ENCODE measurements at regions not wholly inside any gene's neighbourhood (a gene's known extent, or its start where the extent isn't known, plus 50 kb on each side); places are given as distances from the start of the nearest gene placed in this dataset.
"Not testable (repeated sequence)": the region's sequence is repeated elsewhere in the genome, so short reads cannot be mapped to it uniquely, and the experiment has no call there.

DNA sequence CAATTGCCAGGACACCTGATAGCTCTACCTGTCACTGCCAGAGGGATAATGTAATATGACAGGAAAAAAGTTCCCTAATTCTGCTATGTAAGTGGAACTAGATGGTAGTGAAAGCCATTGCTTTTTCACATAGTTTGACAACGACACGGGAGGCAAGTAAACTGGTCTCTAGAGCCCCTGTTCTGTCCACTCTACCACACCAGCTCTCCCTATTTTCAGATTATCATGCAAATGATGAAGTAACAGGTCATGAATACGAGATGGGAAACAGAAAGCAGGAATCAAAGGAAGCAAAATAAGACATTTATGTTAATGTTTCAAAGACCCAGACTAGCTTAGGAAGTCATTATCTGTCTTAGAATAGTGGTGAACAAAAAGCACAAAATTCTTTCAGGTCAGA lies 56.2 kb downstream of the TAF11L14 start:
- no peak for DNase-seq

GRCh38 chr5:17691762-17692161 lies 57.5 kb downstream of the TAF11L14 start:
- DNase-seq = no peak

DNA sequence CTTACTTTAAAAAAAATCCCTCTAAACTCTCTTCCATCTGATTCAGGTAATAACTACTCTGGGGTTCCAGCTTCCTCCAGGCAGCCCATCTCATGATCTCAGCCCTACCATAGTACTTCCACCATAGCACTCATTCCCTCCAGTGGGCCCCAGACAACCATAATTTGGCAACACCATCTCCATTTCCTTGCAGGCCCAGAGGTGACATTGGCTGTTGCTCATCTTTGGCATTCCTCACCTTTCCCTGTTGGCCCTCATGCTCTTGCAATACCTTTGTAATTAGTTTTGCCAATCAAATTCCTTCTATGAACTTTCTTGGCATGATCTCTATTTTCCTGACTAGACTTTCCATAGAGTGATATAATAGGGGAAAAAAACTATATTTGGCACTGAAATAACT lies 60.1 kb downstream of the TAF11L14 start:
- no peak for DNase-seq

- no peak for DNase-seq
These were observed 60.7 kb downstream of the TAF11L14 start for GRCh38 chr5:17694914-17695313.

GRCh38 chr5:17696627-17697026 lies 62.4 kb downstream of the TAF11L14 start:
- DNase-seq = no peak

- no peak for DNase-seq
These were observed 63.4 kb downstream of the TAF11L14 start for GRCh38 chr5:17697671-17698070.

- no peak for DNase-seq
These were observed 74.9 kb downstream of the TAF11L14 start for GRCh38 chr5:17709011-17709710.

GRCh38 chr5:17713301-17713700 lies 79.0 kb downstream of the TAF11L14 start:
- DNase-seq = no peak

- DNase-seq = no peak
These were observed 79.9 kb downstream of the TAF11L14 start for GRCh38 chr5:17714186-17714585.

DNA sequence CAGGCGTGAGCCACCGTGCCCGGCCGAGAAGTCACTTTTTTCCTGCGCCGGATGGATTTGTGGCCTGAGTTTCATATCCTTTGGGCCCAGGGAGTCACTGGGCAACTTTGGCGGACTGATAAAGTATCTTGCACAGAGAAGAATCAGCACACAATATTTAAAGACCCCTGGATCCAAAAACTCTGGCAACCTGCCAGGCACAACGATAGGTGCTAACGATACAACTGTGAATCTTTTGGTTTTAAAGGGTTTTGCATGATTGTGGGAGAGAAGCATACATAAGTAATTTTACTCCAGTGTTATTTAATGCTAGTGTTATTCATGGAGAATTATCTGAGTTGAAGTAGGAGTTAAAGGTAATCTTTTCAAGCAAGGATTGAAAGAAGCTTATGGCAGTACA lies 85.3 kb downstream of the TAF11L14 start:
- no peak for DNase-seq

DNA sequence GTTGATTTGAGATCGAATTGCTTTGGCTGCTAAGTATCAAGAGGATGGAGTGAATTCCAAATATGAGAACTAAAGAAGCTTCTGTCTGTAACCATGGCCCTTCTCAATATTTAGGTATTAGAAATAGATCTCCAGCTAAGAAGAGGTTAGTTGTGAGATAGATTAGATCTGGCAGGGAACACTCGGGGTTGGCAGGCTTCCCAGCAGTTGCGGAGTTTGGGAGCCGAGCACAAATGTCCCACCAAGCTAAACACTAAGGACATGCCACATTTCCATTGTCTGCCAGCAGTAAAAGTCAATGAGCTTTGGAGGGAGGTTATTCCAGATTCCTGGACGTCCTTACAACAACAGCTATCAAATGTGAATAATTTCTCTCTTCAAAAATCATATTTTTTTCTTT lies 85.8 kb downstream of the TAF11L14 start:
- DNase-seq = no peak

DNA sequence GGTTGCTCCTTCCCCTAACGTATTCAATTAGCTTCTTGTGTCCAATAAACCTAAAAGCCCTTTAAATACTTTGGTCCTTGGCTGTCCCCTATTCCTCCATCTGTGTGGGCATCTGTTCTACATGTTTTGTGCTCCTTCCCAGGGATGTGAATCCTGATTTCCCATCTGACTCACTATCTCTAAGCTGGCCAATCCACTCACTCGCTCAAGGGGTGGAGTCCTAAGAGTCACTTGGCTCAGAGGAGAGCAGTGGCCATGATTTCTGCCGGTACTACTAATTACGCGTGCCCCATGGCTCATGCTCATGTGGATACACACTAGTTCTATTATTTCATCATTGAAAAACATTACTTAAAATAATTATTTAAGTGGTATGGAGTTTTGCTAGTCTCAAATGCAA lies 89.6 kb downstream of the TAF11L14 start:
- DNase-seq = no peak

GRCh38 chr5:17727098-17727497 lies 92.8 kb downstream of the TAF11L14 start:
- DNase-seq = no peak

DNA sequence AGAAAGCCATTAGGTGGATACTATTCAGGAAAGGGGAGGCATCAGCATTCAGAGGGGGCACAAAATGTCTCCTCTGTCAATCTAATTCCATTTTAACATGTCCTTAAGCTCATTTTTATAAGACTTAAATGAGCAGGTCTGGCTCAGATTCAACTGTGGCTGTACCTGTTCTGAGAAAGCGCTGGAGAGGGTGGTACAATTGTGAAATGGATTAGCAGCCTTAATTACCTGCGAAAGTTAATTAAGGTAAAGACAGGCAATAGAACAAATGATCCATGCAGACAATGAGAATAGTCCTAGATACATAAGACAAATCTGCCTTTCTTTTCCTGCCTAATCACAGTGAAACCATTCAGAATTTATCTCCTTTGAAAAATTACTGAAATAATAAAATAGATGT lies 96.2 kb downstream of the TAF11L14 start:
- DNase-seq = no peak

- no peak for DNase-seq
These were observed 98.2 kb downstream of the TAF11L14 start for GRCh38 chr5:17732351-17732923.

- DNase-seq = no peak
These were observed 99.8 kb downstream of the TAF11L14 start for GRCh38 chr5:17734011-17734410.

DNA sequence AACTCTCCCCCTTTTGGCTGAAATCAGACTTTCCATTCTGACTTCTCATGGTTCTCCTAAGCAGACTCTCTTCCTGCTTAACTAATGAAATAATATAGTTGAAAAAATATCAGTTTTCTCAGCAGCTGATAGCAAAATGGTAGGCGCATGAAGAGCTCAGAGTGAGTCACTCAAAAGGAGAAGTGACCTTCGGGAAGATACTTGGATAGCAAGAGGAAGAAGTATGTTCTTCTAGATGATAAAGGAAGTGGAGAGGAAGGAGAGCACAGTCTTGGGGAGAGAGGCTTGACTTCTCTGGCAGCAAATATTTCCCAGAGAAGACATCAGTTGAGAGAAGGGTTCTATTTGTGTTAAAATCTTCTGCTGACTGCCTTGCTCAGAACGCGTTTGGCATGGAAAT lies 101.5 kb downstream of the TAF11L14 start:
- DNase-seq = no peak

DNA sequence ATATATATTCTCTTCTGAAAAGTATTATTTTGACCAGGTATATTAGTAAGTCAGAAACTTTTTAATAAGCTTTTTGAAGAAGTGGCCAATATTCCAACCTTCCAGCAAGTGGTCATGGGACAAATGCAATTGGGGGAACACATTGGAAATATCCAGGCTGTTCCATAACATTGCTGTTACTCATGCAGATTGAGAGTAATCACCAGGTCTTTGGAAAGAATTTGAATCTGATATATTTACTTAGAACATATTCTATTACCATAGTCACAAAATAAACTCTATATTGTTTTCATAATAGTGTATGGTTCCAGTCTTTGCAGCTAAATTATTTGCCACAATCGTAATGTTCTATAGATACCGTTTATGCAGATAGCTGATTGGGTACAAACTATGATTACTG lies 102.8 kb downstream of the TAF11L14 start:
- no peak for DNase-seq

DNA sequence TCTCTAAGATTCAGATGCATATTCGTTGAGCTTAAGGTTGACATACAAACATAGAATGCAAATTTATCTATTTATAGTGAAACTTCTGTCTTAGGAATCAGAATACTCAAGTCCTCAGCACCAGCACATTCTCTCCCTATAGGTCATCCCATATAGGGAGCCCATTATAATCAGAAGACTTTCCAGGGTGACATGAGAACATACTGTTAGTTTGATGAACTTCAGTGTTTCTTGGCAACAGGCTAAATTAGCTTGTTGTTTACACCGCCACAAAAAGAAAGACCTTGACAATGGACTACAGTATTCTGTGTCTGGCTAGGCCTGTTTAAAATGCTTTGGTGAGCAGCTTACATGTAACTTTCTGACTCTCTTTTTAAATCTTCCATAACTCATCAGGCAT lies 104.2 kb downstream of the TAF11L14 start:
- no peak for DNase-seq

DNA sequence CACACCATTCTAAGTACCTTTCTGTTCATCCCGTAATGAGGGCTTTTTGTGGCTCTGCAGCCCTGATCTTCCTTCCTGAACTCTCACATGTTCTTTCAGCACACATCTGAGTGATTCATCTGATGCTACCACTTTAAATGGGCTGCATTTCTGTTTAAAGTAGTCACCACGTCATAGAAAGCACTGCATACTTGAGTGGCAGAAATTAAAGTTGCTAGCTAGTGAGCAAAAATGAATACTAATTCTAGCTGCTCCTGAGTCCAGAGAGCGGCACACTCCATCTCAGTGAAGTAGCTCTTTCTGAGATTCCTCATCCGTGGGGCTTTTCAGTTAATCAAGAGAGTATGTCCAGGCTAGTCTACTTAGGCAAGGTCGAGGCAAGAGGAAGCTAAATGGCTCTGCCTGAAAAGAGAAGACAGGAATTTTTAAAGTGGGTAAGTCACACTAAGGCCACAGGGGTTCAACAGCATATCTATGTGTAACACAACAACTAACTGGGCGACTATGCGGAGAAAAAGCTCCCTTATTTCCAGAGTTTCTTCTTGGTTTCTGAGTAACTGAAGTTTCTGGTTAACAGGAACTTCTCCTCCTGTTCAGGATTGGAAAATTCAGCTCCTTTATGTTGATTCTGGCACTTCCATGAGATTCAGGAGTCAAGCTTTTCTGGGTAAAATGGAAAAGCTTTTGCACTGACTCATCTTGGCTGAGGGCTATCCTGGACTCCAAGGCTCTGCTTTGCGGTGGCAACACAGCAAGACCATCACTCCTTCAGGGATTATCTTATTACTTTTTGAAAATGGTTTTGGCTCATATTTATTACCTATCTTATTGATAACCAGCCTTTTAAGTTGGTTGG lies 109.5 kb downstream of the TAF11L14 start:
- DNase-seq = no peak

DNA sequence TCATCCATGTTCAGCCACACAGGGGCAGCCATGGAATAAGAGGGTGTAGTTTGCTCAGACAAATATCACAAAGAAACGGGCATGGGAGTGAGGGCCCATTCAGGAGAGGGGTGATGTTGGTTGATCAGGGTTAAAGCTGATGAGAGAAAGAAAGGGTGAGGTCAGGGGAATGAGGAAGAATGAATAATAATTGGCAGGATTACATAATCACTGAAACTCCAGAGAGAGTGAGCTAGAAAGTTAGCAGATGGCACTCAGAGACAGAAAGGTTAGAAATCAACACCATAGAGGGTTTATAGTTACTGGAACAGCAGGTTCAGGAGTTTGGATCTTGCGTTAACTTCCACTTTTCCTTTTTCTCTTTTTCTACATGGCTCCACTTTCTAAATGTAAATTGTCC lies 113.9 kb downstream of the TAF11L14 start:
- no peak for DNase-seq

GRCh38 chr5:17748941-17749340 lies 114.7 kb downstream of the TAF11L14 start:
- no peak for DNase-seq

GRCh38 chr5:17755406-17755805 lies 121.1 kb downstream of the TAF11L14 start:
- DNase-seq = not testable (repeated sequence)

GRCh38 chr5:17761326-17761725 lies 127.1 kb downstream of the TAF11L14 start:
- no peak for DNase-seq

Measured in NCI-H187 (cell line).